GM15510 (cell line): ENCODE measurements at regions not wholly inside any gene's neighbourhood (a gene's known extent, or its start where the extent isn't known, plus 50 kb on each side); places are given as distances from the start of the nearest gene placed in this dataset.

Experiments used
- POLR2A ChIP-seq: IDR thresholded peaks from 3 replicates; pipeline ENCODE4 v1.6.1; 2011; ENCODE audit warnings: borderline replicate concordance; ENCODE audit not compliant: insufficient read length; ENCODE audit errors: extremely low read depth

GRCh38 chr22:47995264-47995627 is 1232.8 kb downstream of the TBC1D22A start:
- no peak for TF ChIP-seq POLR2A

GRCh38 chr22:47994601-47995263 is 1232.3 kb downstream of the TBC1D22A start:
- no peak for TF ChIP-seq POLR2A

GRCh38 chr22:47994045-47994444 is 1231.6 kb downstream of the TBC1D22A start:
- no peak for TF ChIP-seq POLR2A

GRCh38 chr22:47990481-47990880 is 1228.0 kb downstream of the TBC1D22A start:
- no peak for TF ChIP-seq POLR2A

GRCh38 chr22:47987885-47988515 is 1225.5 kb downstream of the TBC1D22A start:
- no peak for TF ChIP-seq POLR2A

- TF ChIP-seq POLR2A, result no peak
Measured at GRCh38 chr22:47976219-47976618, 1213.8 kb downstream of the TBC1D22A start.

- TF ChIP-seq POLR2A, result no peak
Measured at GRCh38 chr22:47967831-47968230, 1205.4 kb downstream of the TBC1D22A start.

GRCh38 chr22:47966316-47966715 is 1203.9 kb downstream of the TBC1D22A start:
- no peak for TF ChIP-seq POLR2A

GRCh38 chr22:47965896-47966295 is 1203.4 kb downstream of the TBC1D22A start:
- no peak for TF ChIP-seq POLR2A

GRCh38 chr22:47965066-47965465 is 1202.6 kb downstream of the TBC1D22A start:
- TF ChIP-seq POLR2A, result no peak

- TF ChIP-seq POLR2A, result no peak
Measured at GRCh38 chr22:47963660-47964059, 1201.2 kb downstream of the TBC1D22A start.

- TF ChIP-seq POLR2A, result no peak
Measured at GRCh38 chr22:47957649-47958048, 1195.2 kb downstream of the TBC1D22A start.

- no peak for TF ChIP-seq POLR2A
Measured at GRCh38 chr22:47954107-47954506, 1191.7 kb downstream of the TBC1D22A start.

- no peak for TF ChIP-seq POLR2A
Measured at GRCh38 chr22:47944941-47945340, 1182.5 kb downstream of the TBC1D22A start.

GRCh38 chr22:47943729-47944700 is 1181.6 kb downstream of the TBC1D22A start:
- TF ChIP-seq POLR2A, result no peak
